ENCODE measurements at regions not wholly inside any gene's neighbourhood (a gene's known extent, or its start where the extent isn't known, plus 50 kb on each side); places are given as distances from the start of the nearest gene placed in this dataset.

DNA sequence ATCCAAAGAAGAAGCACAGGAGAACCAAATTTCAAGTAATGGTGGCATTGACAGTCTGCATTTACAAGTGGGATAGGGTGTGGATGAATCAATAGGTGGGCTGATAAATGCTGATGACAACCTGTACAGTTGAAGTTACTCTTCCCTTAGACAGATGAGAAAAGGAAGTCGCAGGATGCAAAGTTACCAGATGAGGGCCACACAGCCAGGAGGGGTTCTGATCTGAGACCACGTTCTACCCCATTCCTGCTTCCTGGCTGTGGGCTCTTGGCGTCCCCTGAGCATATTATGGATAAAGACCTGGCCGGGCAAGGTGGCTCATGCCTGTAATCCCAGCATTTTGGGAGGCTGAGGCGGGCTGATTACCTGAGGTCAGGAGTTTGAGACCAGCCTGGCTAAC, 104.6 kb downstream of the EOMES start:
- TF ChIP-seq EZH2 (IDR thresholded peaks at IDR 0.05; ENCODE audit: insufficient read depth, low read length), result no peak
- TF ChIP-seq, protein P1, sequence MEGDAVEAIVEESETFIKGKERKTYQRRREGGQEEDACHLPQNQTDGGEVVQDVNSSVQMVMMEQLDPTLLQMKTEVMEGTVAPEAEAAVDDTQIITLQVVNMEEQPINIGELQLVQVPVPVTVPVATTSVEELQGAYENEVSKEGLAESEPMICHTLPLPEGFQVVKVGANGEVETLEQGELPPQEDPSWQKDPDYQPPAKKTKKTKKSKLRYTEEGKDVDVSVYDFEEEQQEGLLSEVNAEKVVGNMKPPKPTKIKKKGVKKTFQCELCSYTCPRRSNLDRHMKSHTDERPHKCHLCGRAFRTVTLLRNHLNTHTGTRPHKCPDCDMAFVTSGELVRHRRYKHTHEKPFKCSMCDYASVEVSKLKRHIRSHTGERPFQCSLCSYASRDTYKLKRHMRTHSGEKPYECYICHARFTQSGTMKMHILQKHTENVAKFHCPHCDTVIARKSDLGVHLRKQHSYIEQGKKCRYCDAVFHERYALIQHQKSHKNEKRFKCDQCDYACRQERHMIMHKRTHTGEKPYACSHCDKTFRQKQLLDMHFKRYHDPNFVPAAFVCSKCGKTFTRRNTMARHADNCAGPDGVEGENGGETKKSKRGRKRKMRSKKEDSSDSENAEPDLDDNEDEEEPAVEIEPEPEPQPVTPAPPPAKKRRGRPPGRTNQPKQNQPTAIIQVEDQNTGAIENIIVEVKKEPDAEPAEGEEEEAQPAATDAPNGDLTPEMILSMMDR (IDR thresholded peaks at IDR 0.05; ENCODE audit: insufficient read depth, low read depth, low read length), result no peak

All from astrocyte (in vitro differentiated cells and primary cell).